ENCODE measurements at regions not wholly inside any gene's neighbourhood (a gene's known extent, or its start where the extent isn't known, plus 50 kb on each side); places are given as distances from the start of the nearest gene placed in this dataset.

- Histone ChIP-seq H3K79me1 (replicated peaks; ENCODE audit: low read length, poor library complexity, severe bottlenecking) (no peaks in the 10 kb centered on the region), H3K36me3 (ENCODE audit: control insufficient read depth in 1 of 2, insufficient read depth in 2 of 2, low read depth in 1 of 2, low read length in 2 of 2) (no peaks in the 10 kb centered on the region), H3K4me1 (ENCODE audit: control insufficient read depth, insufficient read depth, low read depth, low read length) (no peaks in the 10 kb centered on the region), H3K9ac (ENCODE audit: low read length) (no peak overlapping the region), H3K18ac (ENCODE audit: low read depth in 1 of 2, low read length in 2 of 2) (no peak overlapping the region), H3K14ac (ENCODE audit: low read length in 2 of 2) (no peak overlapping the region), H3K9me3 (ENCODE audit: control insufficient read depth, low read length) (peaks cover 4% of the 10 kb centered on the region), H2AFZ (ENCODE audit: low read depth, low read length) (no peak overlapping the region), H2BK5ac (ENCODE audit: low read depth, low read length, poor library complexity, severe bottlenecking) (no peak overlapping the region), H3K23ac (ENCODE audit: low read length in 2 of 2) (no peak overlapping the region), H3K27me3 (ENCODE audit: control insufficient read depth in 1 of 2, insufficient read depth in 1 of 2, low read length in 2 of 2) (no peaks in the 10 kb centered on the region), H2BK15ac (ENCODE audit: low read depth, poor library complexity, severe bottlenecking) (no peak overlapping the region), H2BK120ac (ENCODE audit: low read depth, low read length) (no peak overlapping the region), H4K91ac (ENCODE audit: low read length) (no peak overlapping the region), H3K27ac (ENCODE audit: low read length, poor library complexity, severe bottlenecking) (no peak overlapping the region), H3K4me2 (ENCODE audit: low read length, poor library complexity, severe bottlenecking) (no peak overlapping the region), H3K4me3 (ENCODE audit: insufficient read depth in 1 of 2, low read depth in 1 of 2, low read length in 2 of 2) (no peak overlapping the region), H3K4ac (ENCODE audit: low read depth in 1 of 2, low read length in 2 of 2) (no peak overlapping the region), H2BK12ac (ENCODE audit: low read length in 2 of 2) (no peak overlapping the region), H2AK5ac (ENCODE audit: low read length, severe bottlenecking) (no peak overlapping the region), H4K8ac (ENCODE audit: low read length) (no peak overlapping the region)
- WGBS, result 67% methylated on average over 1 of the region's 3 CpGs
- no peak for DNase-seq
These were observed 480.7 kb downstream of the MRPL39 start for GRCh38 chr21:25126564-25126963.

GRCh38 chr21:25118648-25119047 lies 488.6 kb downstream of the MRPL39 start:
- Histone ChIP-seq H3K14ac (ENCODE audit: low read length in 2 of 2) (no peak overlapping the region), H3K4me2 (ENCODE audit: low read length, poor library complexity, severe bottlenecking) (no peak overlapping the region), H3K4me3 (ENCODE audit: insufficient read depth in 1 of 2, low read depth in 1 of 2, low read length in 2 of 2) (no peak overlapping the region), H3K4ac (ENCODE audit: low read depth in 1 of 2, low read length in 2 of 2) (no peak overlapping the region), H3K18ac (ENCODE audit: low read depth in 1 of 2, low read length in 2 of 2) (no peak overlapping the region), H2AFZ (ENCODE audit: low read depth, low read length) (no peak overlapping the region), H2AK5ac (ENCODE audit: low read length, severe bottlenecking) (no peak overlapping the region), H3K36me3 (ENCODE audit: control insufficient read depth in 1 of 2, insufficient read depth in 2 of 2, low read depth in 1 of 2, low read length in 2 of 2) (no peaks in the 10 kb centered on the region), H3K79me1 (replicated peaks; ENCODE audit: low read length, poor library complexity, severe bottlenecking) (no peaks in the 10 kb centered on the region), H4K91ac (ENCODE audit: low read length) (no peak overlapping the region), H3K9ac (ENCODE audit: low read length) (no peak overlapping the region), H3K27me3 (ENCODE audit: control insufficient read depth in 1 of 2, insufficient read depth in 1 of 2, low read length in 2 of 2) (no peaks in the 10 kb centered on the region), H3K4me1 (ENCODE audit: control insufficient read depth, insufficient read depth, low read depth, low read length) (no peaks in the 10 kb centered on the region), H2BK12ac (ENCODE audit: low read length in 2 of 2) (no peak overlapping the region), H3K9me3 (ENCODE audit: control insufficient read depth, low read length) (no peaks in the 10 kb centered on the region), H2BK120ac (ENCODE audit: low read depth, low read length) (no peak overlapping the region), H2BK15ac (ENCODE audit: low read depth, poor library complexity, severe bottlenecking) (no peak overlapping the region), H4K8ac (ENCODE audit: low read length) (no peak overlapping the region), H3K23ac (ENCODE audit: low read length in 2 of 2) (no peak overlapping the region), H2BK5ac (ENCODE audit: low read depth, low read length, poor library complexity, severe bottlenecking) (no peak overlapping the region), H3K27ac (ENCODE audit: low read length, poor library complexity, severe bottlenecking) (no peak overlapping the region)
- DNase-seq, result no peak
- WGBS, result 96% methylated on average over 11 of the region's 13 CpGs

GRCh38 chr21:25115021-25115420 lies 492.3 kb downstream of the MRPL39 start:
- Histone ChIP-seq H3K9ac (ENCODE audit: low read length) (no peak overlapping the region), H3K4me1 (ENCODE audit: control insufficient read depth, insufficient read depth, low read depth, low read length) (no peaks in the 10 kb centered on the region), H3K9me3 (ENCODE audit: control insufficient read depth, low read length) (no peaks in the 10 kb centered on the region), H2AFZ (ENCODE audit: low read depth, low read length) (no peak overlapping the region), H3K79me1 (replicated peaks; ENCODE audit: low read length, poor library complexity, severe bottlenecking) (no peaks in the 10 kb centered on the region), H3K23ac (ENCODE audit: low read length in 2 of 2) (no peak overlapping the region), H3K4ac (ENCODE audit: low read depth in 1 of 2, low read length in 2 of 2) (no peak overlapping the region), H4K8ac (ENCODE audit: low read length) (no peak overlapping the region), H2BK15ac (ENCODE audit: low read depth, poor library complexity, severe bottlenecking) (no peak overlapping the region), H3K27me3 (ENCODE audit: control insufficient read depth in 1 of 2, insufficient read depth in 1 of 2, low read length in 2 of 2) (no peaks in the 10 kb centered on the region), H2BK12ac (ENCODE audit: low read length in 2 of 2) (no peak overlapping the region), H4K91ac (ENCODE audit: low read length) (no peak overlapping the region), H2AK5ac (ENCODE audit: low read length, severe bottlenecking) (no peak overlapping the region), H3K27ac (ENCODE audit: low read length, poor library complexity, severe bottlenecking) (no peak overlapping the region), H2BK5ac (ENCODE audit: low read depth, low read length, poor library complexity, severe bottlenecking) (no peak overlapping the region), H3K14ac (ENCODE audit: low read length in 2 of 2) (no peak overlapping the region), H3K4me3 (ENCODE audit: insufficient read depth in 1 of 2, low read depth in 1 of 2, low read length in 2 of 2) (no peak overlapping the region), H2BK120ac (ENCODE audit: low read depth, low read length) (no peak overlapping the region), H3K18ac (ENCODE audit: low read depth in 1 of 2, low read length in 2 of 2) (no peak overlapping the region), H3K36me3 (ENCODE audit: control insufficient read depth in 1 of 2, insufficient read depth in 2 of 2, low read depth in 1 of 2, low read length in 2 of 2) (no peaks in the 10 kb centered on the region), H3K4me2 (ENCODE audit: low read length, poor library complexity, severe bottlenecking) (no peak overlapping the region)
- WGBS, result 17% methylated on average over 1 of the region's 1 CpG
- DNase-seq, result no peak

GRCh38 chr21:25107708-25108107 lies 499.6 kb downstream of the MRPL39 start:
- Histone ChIP-seq H3K27me3 (ENCODE audit: control insufficient read depth in 1 of 2, insufficient read depth in 1 of 2, low read length in 2 of 2) (no peaks in the 10 kb centered on the region), H3K27ac (ENCODE audit: low read length, poor library complexity, severe bottlenecking) (no peak overlapping the region), H2BK12ac (ENCODE audit: low read length in 2 of 2) (no peak overlapping the region), H2BK15ac (ENCODE audit: low read depth, poor library complexity, severe bottlenecking) (no peak overlapping the region), H3K4me3 (ENCODE audit: insufficient read depth in 1 of 2, low read depth in 1 of 2, low read length in 2 of 2) (no peak overlapping the region), H3K4ac (ENCODE audit: low read depth in 1 of 2, low read length in 2 of 2) (no peak overlapping the region), H2AK5ac (ENCODE audit: low read length, severe bottlenecking) (no peak overlapping the region), H2BK5ac (ENCODE audit: low read depth, low read length, poor library complexity, severe bottlenecking) (no peak overlapping the region), H3K36me3 (ENCODE audit: control insufficient read depth in 1 of 2, insufficient read depth in 2 of 2, low read depth in 1 of 2, low read length in 2 of 2) (no peaks in the 10 kb centered on the region), H2AFZ (ENCODE audit: low read depth, low read length) (no peak overlapping the region), H3K14ac (ENCODE audit: low read length in 2 of 2) (no peak overlapping the region), H3K79me1 (replicated peaks; ENCODE audit: low read length, poor library complexity, severe bottlenecking) (no peaks in the 10 kb centered on the region), H2BK120ac (ENCODE audit: low read depth, low read length) (no peak overlapping the region), H3K9ac (ENCODE audit: low read length) (no peak overlapping the region), H3K23ac (ENCODE audit: low read length in 2 of 2) (no peak overlapping the region), H3K9me3 (ENCODE audit: control insufficient read depth, low read length) (no peaks in the 10 kb centered on the region), H3K18ac (ENCODE audit: low read depth in 1 of 2, low read length in 2 of 2) (no peak overlapping the region), H4K91ac (ENCODE audit: low read length) (no peak overlapping the region), H3K4me1 (ENCODE audit: control insufficient read depth, insufficient read depth, low read depth, low read length) (no peaks in the 10 kb centered on the region), H4K8ac (ENCODE audit: low read length) (no peak overlapping the region), H3K4me2 (ENCODE audit: low read length, poor library complexity, severe bottlenecking) (no peak overlapping the region)
- DNase-seq, result peak; percentile 7
- 14% methylated on average over 2 of the region's 3 CpGs for WGBS

Data from mesenchymal stem cell (in vitro differentiated cells and primary cell).